ENCODE measurements at regions not wholly inside any gene's neighbourhood (a gene's known extent, or its start where the extent isn't known, plus 50 kb on each side); places are given as distances from the start of the nearest gene placed in this dataset.

- TF ChIP-seq CTCF (IDR thresholded peaks at IDR 0.05; ENCODE audit: low read depth, low read length), result no peak
- no peak for TF ChIP-seq EZH2phosphoT487 (IDR thresholded peaks at IDR 0.05; ENCODE audit: low read depth)
Measured at GRCh38 chr21:32193098-32193465, 85.8 kb downstream of the MIS18A start.

All from OCI-LY3 (cell line).